H9 (cell line): ENCODE measurements at regions not wholly inside any gene's neighbourhood (a gene's known extent, or its start where the extent isn't known, plus 50 kb on each side); places are given as distances from the start of the nearest gene placed in this dataset.

Experiments used
- DNase-seq: peaks from one replicate; pipeline ENCODE4 v3.0.0-alpha.2; 2017
- H2AFZ ChIP-seq: one replicate; pipeline ENCODE4 v1.6.1; 2013; ENCODE audit warnings: mild to moderate bottlenecking, low read length, control low read depth, moderate library complexity
- H2AK5ac ChIP-seq: 2 replicates; pipeline ENCODE4 v1.6.1; 2013; ENCODE audit warnings: low read length, control low read depth, mixed read lengths; ENCODE audit not compliant: insufficient read length
- H2BK120ac ChIP-seq: one replicate; pipeline ENCODE4 v1.6.1; 2013; ENCODE audit warnings: low read depth, mild to moderate bottlenecking, low read length, control low read depth, inconsistent platforms; ENCODE audit not compliant: poor library complexity, severe bottlenecking
- H2BK12ac ChIP-seq: 2 replicates; pipeline ENCODE4 v1.6.1; 2013; ENCODE audit warnings: low read length, control low read depth, mixed read lengths, low read depth; ENCODE audit not compliant: insufficient read length
- H2BK15ac ChIP-seq: 2 replicates; pipeline ENCODE4 v1.6.1; 2013; ENCODE audit warnings: low read depth, low read length, control low read depth
- H2BK20ac ChIP-seq: one replicate; pipeline ENCODE4 v1.6.1; 2013; ENCODE audit warnings: low read depth, mild to moderate bottlenecking, low read length, control low read depth, inconsistent platforms; ENCODE audit not compliant: poor library complexity, severe bottlenecking
- H2BK5ac ChIP-seq: 2 replicates; pipeline ENCODE4 v1.6.1; 2013; ENCODE audit warnings: low read length, control low read depth, mixed read lengths; ENCODE audit not compliant: insufficient read length
- H3K14ac ChIP-seq: 2 replicates; pipeline ENCODE4 v1.6.1; 2013; ENCODE audit warnings: low read length, control low read depth; ENCODE audit not compliant: insufficient read depth
- H3K18ac ChIP-seq: 2 replicates; pipeline ENCODE4 v1.6.1; 2013; ENCODE audit warnings: low read depth, mild to moderate bottlenecking, mixed read lengths, low read length, control low read depth; ENCODE audit not compliant: insufficient read length
- H3K23ac ChIP-seq: 2 replicates; pipeline ENCODE4 v1.6.1; 2013; ENCODE audit warnings: low read length, control low read depth, mixed read lengths, low read depth; ENCODE audit not compliant: insufficient read length
- H3K23me2 ChIP-seq: 2 replicates; pipeline ENCODE4 v1.6.1; 2013; ENCODE audit warnings: low read depth, mild to moderate bottlenecking, mixed read lengths, low read length, control low read depth; ENCODE audit not compliant: insufficient read length, poor library complexity, severe bottlenecking
- H3K27ac ChIP-seq: 2 replicates; pipeline ENCODE4 v1.5.1; 2013; ENCODE audit warnings: low read length, control low read depth, mixed read lengths, low read depth; ENCODE audit not compliant: insufficient read length
- H3K27me3 ChIP-seq: 2 replicates; pipeline ENCODE4 v1.6.1; 2013; ENCODE audit warnings: low read length, control low read depth, inconsistent platforms; ENCODE audit not compliant: insufficient read depth
- H3K4ac ChIP-seq: 2 replicates; pipeline ENCODE4 v1.6.1; 2013; ENCODE audit warnings: low read depth, mild to moderate bottlenecking, control low read depth, inconsistent platforms, low read length, moderate library complexity
- H3K4me1 ChIP-seq: 2 replicates; pipeline ENCODE4 v1.6.1; 2013; ENCODE audit warnings: low read length, control low read depth, inconsistent platforms; ENCODE audit not compliant: insufficient read depth
- H3K4me2 ChIP-seq: 2 replicates; pipeline ENCODE4 v1.6.1; 2013; ENCODE audit warnings: low read length, control low read depth, mixed read lengths; ENCODE audit not compliant: insufficient read length, insufficient read depth
- H3K56ac ChIP-seq: 2 replicates; pipeline ENCODE4 v1.6.1; 2013; ENCODE audit warnings: low read depth, mild to moderate bottlenecking, mixed read lengths, low read length, control low read depth; ENCODE audit not compliant: insufficient read length
- H3K79me1 ChIP-seq: 2 replicates; pipeline ENCODE4 v1.6.1; 2013; ENCODE audit warnings: low read depth, mild to moderate bottlenecking, moderate library complexity, low read length, control low read depth, inconsistent platforms; ENCODE audit not compliant: insufficient read depth, poor library complexity, severe bottlenecking
- H3K79me2 ChIP-seq: 2 replicates; pipeline ENCODE4 v1.6.1; 2013; ENCODE audit warnings: low read length, control low read depth, inconsistent platforms; ENCODE audit not compliant: insufficient read depth
- H3K9ac ChIP-seq: 2 replicates; pipeline ENCODE4 v1.6.1; 2013; ENCODE audit warnings: low read length, control low read depth, mixed read lengths; ENCODE audit not compliant: insufficient read length; ENCODE audit errors: extremely low read depth
- H3K9me3 ChIP-seq: one replicate; pipeline ENCODE4 v1.6.1; 2013; ENCODE audit warnings: low read depth, low read length, inconsistent platforms; ENCODE audit not compliant: control insufficient read depth
- H3T11ph ChIP-seq: one replicate; pipeline ENCODE4 v1.6.1; 2013; ENCODE audit warnings: mild to moderate bottlenecking, low read length, control low read depth, inconsistent platforms
- H4K20me1 ChIP-seq: one replicate; pipeline ENCODE4 v1.6.1; 2013; ENCODE audit not compliant: control insufficient read depth, insufficient read length, insufficient read depth
- H4K5ac ChIP-seq: 2 replicates; pipeline ENCODE4 v1.6.1; 2013; ENCODE audit warnings: low read depth, mild to moderate bottlenecking, mixed read lengths, low read length, control low read depth; ENCODE audit not compliant: insufficient read length
- H4K8ac ChIP-seq: replicated peaks from 2 replicates; pipeline ENCODE4 v1.6.1; 2013; ENCODE audit warnings: low read length, control low read depth, mixed read lengths, low read depth; ENCODE audit not compliant: insufficient read length
- H4K91ac ChIP-seq: 2 replicates; pipeline ENCODE4 v1.6.1; 2013; ENCODE audit warnings: low read depth, mild to moderate bottlenecking, moderate library complexity, mixed read lengths, low read length, control low read depth; ENCODE audit not compliant: insufficient read length
- H3K27ac Mint-ChIP-seq, 3 experiments: 2 replicates in 2 of 3; 3 replicates in 1 of 3; pipeline ENCODE4 v1.8.0; 2020 to 2021; ENCODE audit warnings: mixed read lengths in 3 of 3, mild to moderate bottlenecking in 1 of 3, moderate library complexity in 1 of 3
- H3K27me3 Mint-ChIP-seq: 2 replicates; pipeline ENCODE4 v1.8.0; 2021; ENCODE audit warnings: low read depth, mild to moderate bottlenecking, moderate library complexity, mixed read lengths
- H3K36me3 Mint-ChIP-seq, 3 experiments: 2 replicates in 2 of 3; 3 replicates in 1 of 3; pipeline ENCODE4 v1.8.0; 2020 to 2021; ENCODE audit warnings: low read depth in 3 of 3, mixed read lengths in 3 of 3; ENCODE audit not compliant: insufficient read depth in 1 of 3
- H3K4me1 Mint-ChIP-seq, 2 experiments: 2 replicates each; pipeline ENCODE4 v1.8.0; 2020; ENCODE audit warnings: mixed read lengths in 2 of 2
- H3K4me3 Mint-ChIP-seq, 2 experiments: 2 replicates in 1 of 2; 3 replicates in 1 of 2; pipeline ENCODE4 v1.8.0; 2020 to 2021; ENCODE audit warnings: mild to moderate bottlenecking in 2 of 2, mixed read lengths in 2 of 2, moderate library complexity in 1 of 2
- H3K9me3 Mint-ChIP-seq, 2 experiments: 2 replicates in 1 of 2; 3 replicates in 1 of 2; pipeline ENCODE4 v1.8.0; 2020; ENCODE audit warnings: mild to moderate bottlenecking in 2 of 2, mixed read lengths in 2 of 2, moderate library complexity in 1 of 2
- CTCF ChIP-seq: fragments of 200-600 bp; sonication (generic); conservative IDR thresholded peaks from 3 replicates; pipeline ENCODE4 v1.8.0; 2021; ENCODE audit warnings: antibody characterized with exemption, mild to moderate bottlenecking

DNA sequence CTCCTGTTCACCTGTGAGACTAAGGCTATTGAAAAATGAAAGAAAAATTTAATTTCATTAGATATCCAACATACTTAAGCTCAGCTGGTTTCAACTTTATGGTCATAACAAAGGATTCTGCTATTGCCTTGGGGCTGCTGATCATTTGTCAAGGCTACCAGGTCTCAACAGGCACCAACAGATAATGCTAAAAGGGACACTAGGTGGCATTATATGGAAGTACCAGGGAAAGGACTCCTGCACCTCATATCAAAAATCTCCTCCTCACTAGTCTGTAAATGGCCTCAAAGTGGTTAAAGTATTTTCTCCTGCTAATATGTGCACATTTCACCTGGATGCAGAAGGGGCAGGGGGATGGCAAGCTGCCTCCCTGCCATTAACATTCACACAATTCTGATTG lies 167.9 kb upstream of the REG3A start:
- H3K27me3 Mint-ChIP-seq = no peaks in the 10 kb centered on the region
- Histone ChIP-seq H3K4me2 (no peak overlapping the region), H3K79me1 (no peaks in the 10 kb centered on the region), H2BK15ac (no peak overlapping the region), H3K23ac (no peak overlapping the region), H3K27me3 (no peaks in the 10 kb centered on the region), H3K27ac (no peak overlapping the region), H2AFZ (no peak overlapping the region), H3K18ac (no peak overlapping the region), H2AK5ac (no peak overlapping the region), H3K4me1 (no peaks in the 10 kb centered on the region), H3K4ac (no peak overlapping the region), H2BK20ac (no peak overlapping the region), H4K20me1 (no peaks in the 10 kb centered on the region), H2BK12ac (no peak overlapping the region), H3K23me2 (no peaks in the 10 kb centered on the region), H3T11ph (no peak overlapping the region), H2BK120ac (no peak overlapping the region), H4K5ac (no peak overlapping the region), H4K8ac (no peak overlapping the region), H3K56ac (no peak overlapping the region), H3K14ac (no peak overlapping the region), H2BK5ac (no peak overlapping the region), H3K79me2 (no peaks in the 10 kb centered on the region), H3K9me3 (no peaks in the 10 kb centered on the region), H3K9ac (no peak overlapping the region), H4K91ac (no peak overlapping the region)
- H3K4me3 Mint-ChIP-seq = no peak overlapping the region
- no peak overlapping the region for H3K27ac Mint-ChIP-seq
- no peaks in the 10 kb centered on the region for H3K9me3 Mint-ChIP-seq
- no peak for DNase-seq
- peaks cover 22 to 27% of the 10 kb centered on the region in 2 experiments for H3K4me1 Mint-ChIP-seq
- peak; percentile 37; the same call in 2 of the 3 replicates for TF ChIP-seq CTCF
- H3K36me3 Mint-ChIP-seq = no peaks in the 10 kb centered on the region
